Heart right ventricle (tissue), 16 donors: ENCODE measurements at regions not wholly inside any gene's neighbourhood (a gene's known extent, or its start where the extent isn't known, plus 50 kb on each side); places are given as distances from the start of the nearest gene placed in this dataset.

Experiments
- ATAC-seq, 8 donors: fragments of 200-7000 bp; cut with Tn5 transposase; one replicate each; pipeline ENCODE4 v1.9.1; 2020; ENCODE audit warnings: mild to moderate bottlenecking in 8 of 8, moderate library complexity in 8 of 8, moderate number of reproducible peaks in 1 of 8
- DNase-seq, 2 donors: peaks; one replicate each; pipeline ENCODE4 v3.0.0-alpha.2; 2020
- H3K27ac ChIP-seq, 10 donors: fragments of 200-600 bp; sonication (generic) in 2 of 10; one replicate each; pipeline versions ENCODE4 v1.5.0 to v1.8.0; 2020 to 2022; ENCODE audit warnings: mild to moderate bottlenecking in 3 of 10
- H3K27me3 ChIP-seq, 7 donors: fragments of 200-600 bp; one replicate each; pipeline ENCODE4 v1.8.0; 2021 to 2022; ENCODE audit warnings: mild to moderate bottlenecking in 2 of 7
- H3K36me3 ChIP-seq, 9 donors: fragments of 200-600 bp; sonication (generic) in 1 of 9; one replicate each; pipeline versions ENCODE4 v1.5.0 to v1.8.0; 2020 to 2022; ENCODE audit warnings: mild to moderate bottlenecking in 2 of 9
- H3K4me1 ChIP-seq, 9 donors: fragments of 200-600 bp; sonication (generic) in 1 of 9; one replicate each; pipeline versions ENCODE4 v1.5.0 to v1.8.0; 2020 to 2022; ENCODE audit warnings: mild to moderate bottlenecking in 4 of 9
- H3K4me3 ChIP-seq, 10 donors: fragments of 200-600 bp; sonication (generic) in 2 of 10; one replicate each; pipeline versions ENCODE4 v1.5.0 to v1.8.0; 2020 to 2022; ENCODE audit warnings: mild to moderate bottlenecking in 7 of 10, moderate library complexity in 2 of 10
- H3K9me3 ChIP-seq, 11 donors: fragments of 200-600 bp in 10 of 11; sonication (generic) in 2 of 11; one replicate each; pipeline versions ENCODE4 v1.5.0 to v1.8.0; 2013 to 2022; ENCODE audit warnings: mild to moderate bottlenecking in 2 of 11, control low read depth in 1 of 11, moderate library complexity in 1 of 11
- CTCF ChIP-seq, 9 donors: fragments of 200-600 bp; sonication (generic) in 2 of 9; IDR thresholded peaks; one replicate each; pipeline versions ENCODE4 v1.5.0 to v1.8.0; 2021 to 2022; ENCODE audit warnings: antibody characterized with exemption in 9 of 9, mild to moderate bottlenecking in 5 of 9, moderate library complexity in 1 of 9
- WGBS, 2 donors: extraction: QIAGEN DNeasy Blood & Tissue Kit; methylation state at CpG; one replicate each; pipeline ENCODE4 v1.1.7; 2013; ENCODE audit warnings: inconsistent platforms in 1 of 2; 5-methylcytosine and 5-hydroxymethylcytosine counted together
- intact Hi-C, 10 donors: fragments of 100-400 bp; cut with DNase I; formaldehyde crosslinking; loops; one replicate each; pipeline versions ENCODE4 v1.11.1 to v1.14.2; 2022
- donor health status: Arrhythmogenic right ventricular cardiomyopathy.
- donor health status: ischemic (EF 13 %, LVEDD 7.1; RV severe dilation, severe dysfunction).
- donor health status: healthy with polysubstance abuse.
- donor health status: DM: no; HTN: yes; CAD: no.
- donor health status: DM: no; HTN: no; CAD: no.
- donor health status: ischemic (EF 25% LVEDD 6.9; RV normal size, moderate dysfunction).
- donor health status: ischemic (EF 25% LVEDD 5.7; RV mildly dilated, moderate dysfunction).
- donor health status: healthy.
- donor health status: DM: yes; HTN: yes; CAD: no.
- donor health status: Ischemic cardiomyopathy.
- donor health status: ischemic (EF 35%, LVEDD 5.7; RV mildly dilated, moderate dysfunction).
- donor health status: nonischemic (EF 11% LVEDD 7.7; RV severe dilation, severe dysfunction).
- donor health status: DM: yes; HTN: yes; CAD: no.
- donor health status: PGD.
- donor health status: ischemic (EF 29% LVEDD 5.4; RV normal size, mild dysfunction).
- donor health status: nonischemic (EF 23%, LVEDD 6.1; RV moderate dilation, normal function).

DNA sequence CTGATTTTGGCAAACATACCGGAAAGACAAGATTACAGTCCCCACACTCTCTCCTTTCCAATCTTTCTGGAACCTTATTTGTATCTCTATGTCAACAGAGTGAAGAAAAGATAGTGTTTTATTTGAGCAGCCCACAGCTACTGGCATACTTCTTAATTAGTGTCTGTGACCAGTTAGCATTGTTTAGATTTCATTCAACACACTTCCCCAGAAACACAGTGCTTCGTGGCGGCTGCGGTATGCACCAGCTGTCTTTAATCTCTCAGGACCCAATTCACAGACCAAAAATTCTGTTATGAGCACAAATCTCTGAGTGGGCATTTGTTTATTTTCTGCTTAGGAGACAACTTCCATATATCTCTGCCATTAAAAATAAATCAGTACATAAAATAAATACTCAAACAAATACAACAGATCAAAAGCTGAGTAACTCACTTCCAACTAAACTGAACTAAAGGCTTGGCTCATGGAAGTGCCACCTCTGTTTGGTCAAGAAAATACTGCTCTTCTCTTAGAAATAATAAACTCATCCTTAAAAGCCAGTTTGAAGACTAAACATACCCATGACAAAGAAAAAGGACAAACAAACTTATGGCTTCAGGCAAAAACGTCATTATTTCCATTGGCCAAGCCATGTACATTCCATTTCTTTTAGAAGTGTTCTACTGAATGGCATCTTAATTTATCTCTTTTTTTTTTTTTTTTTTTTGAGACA is 392.4 kb downstream of the TXNL1 start:
- H3K4me1 ChIP-seq: peaks cover 0 to 25% (median 10%) of the 10 kb centered on the region in 9 donors
- TF ChIP-seq CTCF (IDR thresholded peaks at IDR 0.05): no peak
- no peak overlapping the region for H3K4me3 ChIP-seq
- no peaks in the 10 kb centered on the region for H3K9me3 ChIP-seq
- no peaks in the 10 kb centered on the region for H3K27me3 ChIP-seq
- 31 to 36% methylated on average over 5 of the region's 5 CpGs for WGBS, 2 donors
- intact Hi-C loops: loop anchor here in 1 of 10 donors (5.0 kb wide), 1 partner anchor 264 kb away; no protein-coding TSS in a partner anchor
- DNase-seq: no peak
- peak overlapping the region in 1 of 10 donors; percentile 2 for H3K27ac ChIP-seq
- ATAC-seq: peak in 3 of 8 donors; percentile 44 to 75 (median 49)
- no peaks in the 10 kb centered on the region for H3K36me3 ChIP-seq

GRCh38 chr18:56240405-56240804 is 398.0 kb downstream of the TXNL1 start:
- DNase-seq: no peak
- no peak for ATAC-seq
- Histone ChIP-seq H3K36me3 (no peaks in the 10 kb centered on the region), H3K4me3 (no peak overlapping the region), H3K9me3 (no peaks in the 10 kb centered on the region), H3K27ac (no peak overlapping the region), H3K4me1 (peaks cover 0 to 3% (median 2%) of the 10 kb centered on the region in 9 donors), H3K27me3 (no peaks in the 10 kb centered on the region)
- TF ChIP-seq CTCF (IDR thresholded peaks at IDR 0.05): no peak
- WGBS, 2 donors: 95 to 97% methylated on average over 3 of the region's 3 CpGs
- intact Hi-C loops: no loop called here

DNA sequence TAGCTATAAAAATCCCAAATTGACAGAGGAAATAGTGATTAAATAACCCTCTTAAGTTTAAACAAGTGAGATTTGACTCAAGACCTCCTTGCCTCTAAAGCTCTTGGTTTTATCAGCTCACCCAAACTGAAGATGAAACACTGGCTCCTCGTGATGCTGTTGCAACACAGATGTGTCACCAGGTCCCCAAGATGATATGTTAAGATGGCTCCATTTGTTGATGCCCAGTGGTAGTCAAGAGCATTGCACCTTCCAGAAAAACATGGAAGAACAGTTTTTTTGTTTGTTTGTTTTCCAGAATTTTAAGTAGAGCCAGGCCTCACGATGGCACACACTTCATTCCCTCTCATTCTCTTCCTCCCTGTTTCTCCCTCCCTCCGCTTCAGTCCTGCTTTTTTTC is 399.8 kb downstream of the TXNL1 start:
- Histone ChIP-seq H3K4me3 (no peak overlapping the region), H3K4me1 (peaks cover 0 to 11% (median 4%) of the 10 kb centered on the region in 9 donors), H3K9me3 (peaks cover 0 to under 1% (median 0%) of the 10 kb centered on the region in 11 donors), H3K27me3 (no peaks in the 10 kb centered on the region), H3K36me3 (no peaks in the 10 kb centered on the region), H3K27ac (no peak overlapping the region)
- TF ChIP-seq CTCF (IDR thresholded peaks at IDR 0.05): no peak
- ATAC-seq: no peak
- 89 to 96% methylated on average over 3 of the region's 3 CpGs for WGBS, 2 donors
- DNase-seq: no peak
- intact Hi-C loops: loop anchor here in 1 of 10 donors (10.0 kb wide), 1 partner anchor 124 kb away; no protein-coding TSS in a partner anchor

DNA sequence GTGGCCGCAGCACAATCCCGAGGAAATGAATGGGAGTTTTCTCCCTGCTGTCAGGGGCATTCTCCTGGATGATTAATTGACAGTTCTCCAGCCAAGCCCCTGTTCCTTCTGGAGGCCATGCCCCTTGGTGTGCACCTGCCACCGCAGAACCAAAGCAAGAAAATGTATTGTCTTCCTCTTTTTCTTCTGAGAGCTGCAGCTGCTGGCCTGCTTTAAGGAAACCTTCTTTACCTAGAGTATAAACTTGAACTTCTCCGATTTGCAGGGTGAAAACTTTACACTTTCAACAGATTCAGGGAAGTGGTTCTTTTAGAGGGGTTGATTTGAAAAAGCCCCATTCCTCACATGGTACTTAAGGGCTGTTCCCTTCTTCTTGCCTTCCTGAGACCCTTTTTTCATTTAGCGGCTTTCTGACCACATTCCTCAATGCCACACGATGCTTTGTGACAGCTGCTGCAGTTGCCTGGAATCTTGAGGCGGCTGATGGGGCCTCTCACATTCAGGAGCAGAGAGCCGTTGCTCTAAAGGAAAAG is 402.8 kb downstream of the TXNL1 start:
- Histone ChIP-seq H3K36me3 (no peaks in the 10 kb centered on the region), H3K9me3 (peaks cover 0 to 26% (median 6%) of the 10 kb centered on the region in 11 donors), H3K27me3 (no peaks in the 10 kb centered on the region), H3K4me3 (no peak overlapping the region), H3K4me1 (peaks cover 0 to 15% (median 4%) of the 10 kb centered on the region in 9 donors), H3K27ac (no peak overlapping the region)
- 75 to 78% methylated on average over 8 of the region's 8 CpGs for WGBS, 2 donors
- no peak for ATAC-seq
- no peak for TF ChIP-seq CTCF (IDR thresholded peaks at IDR 0.05)
- intact Hi-C loops: loop anchor here in 1 of 10 donors (10.0 kb wide), 1 partner anchor 121 kb away; no protein-coding TSS in a partner anchor
- DNase-seq: no peak
